HG03066 (cell line): ENCODE measurements at regions not wholly inside any gene's neighbourhood (a gene's known extent, or its start where the extent isn't known, plus 50 kb on each side); places are given as distances from the start of the nearest gene placed in this dataset.
"Not testable (repeated sequence)": the region's sequence is repeated elsewhere in the genome, so short reads cannot be mapped to it uniquely, and the experiment has no call there.

Source experiments
- ATAC-seq: cut with Tn5 transposase; IDR thresholded peaks from one replicate; pipeline ENCODE4 v1.9.1; 2021; ENCODE audit warnings: low read depth; ENCODE audit not compliant: unreplicated experiment

DNA sequence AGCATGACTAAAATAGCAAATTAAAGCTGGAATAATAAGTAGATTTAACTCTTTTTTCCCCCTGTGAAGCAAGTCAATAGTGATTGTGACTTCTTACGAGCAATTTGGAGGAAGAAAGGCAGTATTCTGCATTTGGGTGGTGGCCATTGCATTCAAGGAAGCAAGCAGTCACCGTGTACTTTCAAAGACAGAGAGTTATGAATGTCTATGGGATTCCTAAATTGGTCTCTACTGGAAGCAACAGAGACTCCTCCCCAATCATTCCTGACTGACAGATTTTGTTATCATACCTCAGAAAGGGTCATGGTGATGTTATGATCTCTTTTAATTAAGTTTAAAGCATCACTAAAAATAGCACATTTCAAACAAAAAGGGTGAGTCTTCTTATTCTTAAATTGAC lies 287.2 kb upstream of the KITLG start:
- ATAC-seq, result no peak

DNA sequence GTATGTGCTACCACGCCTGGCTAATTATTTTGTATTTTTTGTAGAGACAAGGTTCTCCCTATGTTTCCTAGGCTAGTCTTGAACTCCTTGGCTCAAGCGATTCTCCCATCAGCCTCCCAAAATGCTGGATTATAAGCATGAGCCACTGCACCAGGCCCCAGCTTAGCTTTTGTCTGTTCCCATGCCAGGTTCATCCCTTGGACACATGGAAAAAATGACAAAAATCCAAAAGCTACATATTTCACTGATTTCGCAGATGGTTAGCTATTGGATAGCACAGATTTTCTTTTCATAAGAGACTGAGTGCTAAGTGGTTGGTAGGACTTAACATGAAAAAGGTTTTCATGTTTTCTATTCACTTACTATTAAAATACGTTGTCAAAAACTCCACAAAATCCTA lies 286.6 kb upstream of the KITLG start:
- ATAC-seq, result no peak

DNA sequence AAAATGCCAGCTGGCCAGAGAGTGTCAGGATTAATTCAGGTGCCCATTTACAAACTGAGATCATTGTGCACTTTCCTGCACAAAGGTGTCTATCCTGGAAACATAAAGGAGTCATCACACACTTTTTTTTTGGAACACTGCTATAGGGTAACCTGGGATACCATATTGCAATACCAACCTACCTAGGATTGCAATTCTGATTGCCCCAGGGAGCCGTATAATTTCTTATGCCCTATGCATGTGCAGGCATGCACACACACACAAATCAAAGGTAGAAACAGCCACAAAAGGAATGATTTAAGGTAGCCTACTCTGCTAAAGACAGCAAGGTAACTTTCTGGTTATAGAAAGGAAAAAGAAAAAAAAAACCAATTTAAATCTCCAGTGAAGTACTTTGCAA lies 285.3 kb upstream of the KITLG start:
- no peak for ATAC-seq

DNA sequence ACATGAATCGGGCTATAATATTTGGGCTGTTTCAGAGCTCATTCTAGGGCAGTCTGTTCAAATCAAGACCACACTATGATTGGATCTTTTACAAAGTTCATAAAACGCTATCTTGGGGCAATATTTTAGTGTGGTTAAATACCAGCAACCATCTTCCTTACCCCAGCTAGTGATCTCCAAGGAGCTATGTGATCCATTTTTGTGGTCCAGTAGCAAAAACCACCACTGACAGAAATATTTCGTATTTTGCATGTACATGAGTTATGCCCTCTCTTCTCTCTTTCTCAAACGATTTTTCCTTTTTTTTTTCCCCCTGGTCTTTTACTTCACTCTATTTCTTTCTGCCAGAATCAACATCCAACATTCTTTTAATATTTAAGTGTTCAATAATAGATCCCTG lies 280.6 kb upstream of the KITLG start:
- no peak for ATAC-seq

GRCh38 chr12:88856201-88856600 lies 275.9 kb upstream of the KITLG start:
- no peak for ATAC-seq

DNA sequence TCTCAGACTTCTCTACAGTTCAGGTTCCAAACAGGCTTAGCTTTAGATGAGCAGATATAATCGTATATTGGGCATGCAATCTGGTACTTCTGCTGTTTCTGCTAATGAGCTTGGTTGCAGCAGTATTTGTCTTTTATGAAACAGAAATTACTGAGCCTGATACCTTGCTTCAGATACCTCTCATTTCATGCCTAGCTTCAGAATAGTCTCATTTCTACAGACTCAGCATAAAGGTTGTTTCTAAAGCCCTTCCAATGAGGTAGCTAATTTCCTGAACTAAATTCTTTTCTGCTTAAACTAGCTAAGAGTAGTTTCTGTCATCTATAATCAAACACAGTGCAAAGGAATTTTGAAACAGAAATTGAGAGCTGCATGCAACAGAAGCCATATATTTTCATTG lies 275.0 kb upstream of the KITLG start:
- no peak for ATAC-seq

DNA sequence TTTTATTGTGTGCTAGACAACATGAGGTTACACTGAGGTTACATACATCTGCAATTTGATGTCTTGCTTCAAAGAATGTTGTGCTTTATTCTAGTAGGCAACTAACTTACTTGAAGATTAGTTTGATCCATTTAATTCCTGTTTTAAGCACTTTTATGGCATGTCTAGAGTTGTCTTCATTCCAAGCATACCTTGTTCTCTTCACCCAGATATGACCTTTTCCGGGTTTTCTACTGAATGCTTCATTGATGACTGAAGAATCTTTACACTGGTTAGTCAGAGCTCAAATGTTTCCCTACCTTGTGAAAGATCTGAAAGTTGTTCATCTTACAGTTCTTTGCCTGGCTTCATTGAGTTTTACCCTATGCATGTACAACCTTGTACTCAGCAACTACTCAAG lies 274.0 kb upstream of the KITLG start:
- ATAC-seq, result no peak

DNA sequence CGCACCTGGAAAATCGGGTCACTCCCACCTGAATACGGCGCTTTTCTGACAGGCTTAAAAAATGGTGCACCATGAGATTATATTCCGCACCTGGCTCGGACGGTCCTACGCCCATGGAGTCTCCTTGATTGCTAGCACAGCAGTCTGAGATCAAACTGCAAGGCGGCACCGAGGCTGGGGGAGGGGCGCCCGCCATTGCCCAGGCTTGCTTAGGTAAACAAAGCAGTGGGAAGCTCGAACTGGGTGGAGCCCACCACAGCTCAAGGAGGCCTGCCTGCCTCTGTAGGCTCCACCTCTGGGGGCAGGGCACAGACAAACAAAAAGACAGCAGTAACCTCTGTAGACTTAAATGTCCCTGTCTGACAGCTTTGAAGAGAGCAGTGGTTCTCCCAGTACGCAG lies 267.0 kb upstream of the KITLG start:
- ATAC-seq, result not testable (repeated sequence)

GRCh38 chr12:88844426-88844825 lies 264.2 kb upstream of the KITLG start:
- no peak for ATAC-seq

GRCh38 chr12:88842314-88842713 lies 262.0 kb upstream of the KITLG start:
- no peak for ATAC-seq

- ATAC-seq, result no peak
Measured at GRCh38 chr12:88839486-88839885, 259.2 kb upstream of the KITLG start.

GRCh38 chr12:88836156-88836555 lies 255.9 kb upstream of the KITLG start:
- ATAC-seq, result no peak

DNA sequence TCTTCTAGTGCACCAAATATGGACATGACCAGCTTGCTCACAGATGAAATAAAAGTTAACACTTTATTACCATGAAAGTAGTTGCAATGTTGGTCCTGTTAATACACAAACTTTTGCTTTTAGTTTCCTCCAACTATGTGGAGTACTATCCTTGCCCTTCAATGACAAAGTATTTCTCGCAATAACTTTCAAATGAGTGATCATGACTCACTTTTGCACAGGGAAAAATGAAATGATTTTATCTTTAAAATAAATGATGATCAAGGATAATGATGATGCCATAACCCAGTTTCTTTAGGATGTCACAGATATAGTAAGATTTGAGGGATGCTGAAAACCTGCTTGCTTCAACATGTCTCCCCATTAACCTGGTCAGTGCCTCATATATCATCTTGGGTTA lies 254.0 kb upstream of the KITLG start:
- no peak for ATAC-seq

DNA sequence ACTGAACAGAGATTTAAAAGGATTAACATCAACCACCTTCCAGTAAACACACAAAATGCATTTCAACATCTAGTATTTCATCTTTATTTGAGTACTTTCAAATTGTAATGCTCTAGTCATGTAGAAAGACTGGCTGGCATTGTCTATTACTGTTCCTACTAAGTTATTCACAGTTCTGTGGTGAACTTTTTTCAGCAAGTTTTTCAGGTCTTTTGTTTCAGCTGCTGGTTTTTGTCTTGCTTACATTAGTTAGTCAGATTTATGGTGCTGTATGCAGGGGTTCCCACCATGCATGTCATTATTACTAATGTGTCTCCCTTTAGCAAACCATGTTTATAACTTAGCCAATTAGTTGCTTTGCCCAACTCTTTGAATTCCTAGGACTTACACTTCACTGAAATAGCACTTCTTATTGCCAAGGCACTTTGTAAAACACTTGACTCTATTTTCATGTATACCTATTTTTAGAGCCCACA lies 253.4 kb upstream of the KITLG start:
- no peak for ATAC-seq

- not testable (repeated sequence) for ATAC-seq
Measured at GRCh38 chr12:88828537-88828936, 248.3 kb upstream of the KITLG start.

DNA sequence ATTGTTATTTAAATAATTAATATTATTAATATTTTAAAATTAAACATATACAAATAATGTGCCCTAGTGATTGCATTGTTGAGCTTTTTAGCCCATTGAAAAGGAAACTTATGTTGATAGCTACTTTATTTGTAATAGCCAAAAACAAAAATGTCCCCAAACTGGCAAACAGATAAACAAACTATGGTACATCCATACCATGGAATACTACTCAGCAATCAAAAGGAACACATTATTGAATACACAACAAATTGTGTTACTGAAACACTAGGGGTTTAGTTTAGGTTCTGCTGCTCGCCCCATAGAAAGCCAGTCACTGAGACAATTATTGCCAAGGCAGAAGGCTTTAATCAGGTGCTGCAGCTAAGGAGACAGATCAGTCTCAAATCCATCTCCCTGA lies 239.7 kb upstream of the KITLG start:
- ATAC-seq, result no peak

DNA sequence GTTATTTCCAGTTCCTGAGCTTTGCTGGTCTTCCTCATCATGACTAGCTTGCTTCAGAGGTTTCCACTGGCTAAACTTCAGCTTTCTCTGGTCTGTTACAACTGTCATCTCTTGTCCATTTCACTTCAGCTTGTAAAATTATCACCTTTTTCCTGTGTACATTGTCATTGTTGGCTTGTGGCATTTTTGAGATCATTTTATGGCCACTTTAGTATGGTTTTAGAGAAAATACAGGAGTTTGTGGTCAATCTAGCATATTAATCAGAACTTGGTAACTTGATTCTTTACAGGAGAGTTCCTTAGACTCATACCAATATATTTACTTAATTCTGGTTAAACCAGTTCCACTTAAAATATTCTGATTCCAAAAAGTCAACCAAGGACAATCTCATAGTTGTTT lies 235.9 kb upstream of the KITLG start:
- ATAC-seq, result no peak

- no peak for ATAC-seq
Measured at GRCh38 chr12:88814779-88815178, 234.5 kb upstream of the KITLG start.

GRCh38 chr12:88812610-88813009 lies 232.3 kb upstream of the KITLG start:
- no peak for ATAC-seq

- no peak for ATAC-seq
Measured at GRCh38 chr12:88810806-88811205, 230.5 kb upstream of the KITLG start.

DNA sequence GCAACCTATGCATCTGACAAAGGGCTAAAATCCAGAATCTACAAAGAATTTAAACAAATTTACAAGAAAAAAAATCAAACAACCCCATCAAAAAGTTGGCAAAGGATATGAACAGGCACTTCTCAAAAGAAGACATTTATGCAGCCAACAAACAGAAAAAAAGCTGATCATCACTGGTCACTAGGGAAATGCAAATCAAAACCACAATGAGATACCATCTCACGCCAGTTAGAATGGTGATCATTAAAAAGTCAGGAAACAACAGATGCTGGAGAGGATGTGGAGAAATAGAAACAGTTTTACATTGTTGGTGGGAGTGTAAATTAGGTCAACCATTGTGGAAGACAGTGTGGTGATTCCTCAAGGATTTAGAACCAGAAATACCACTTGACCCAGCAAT lies 229.6 kb upstream of the KITLG start:
- not testable (repeated sequence) for ATAC-seq

DNA sequence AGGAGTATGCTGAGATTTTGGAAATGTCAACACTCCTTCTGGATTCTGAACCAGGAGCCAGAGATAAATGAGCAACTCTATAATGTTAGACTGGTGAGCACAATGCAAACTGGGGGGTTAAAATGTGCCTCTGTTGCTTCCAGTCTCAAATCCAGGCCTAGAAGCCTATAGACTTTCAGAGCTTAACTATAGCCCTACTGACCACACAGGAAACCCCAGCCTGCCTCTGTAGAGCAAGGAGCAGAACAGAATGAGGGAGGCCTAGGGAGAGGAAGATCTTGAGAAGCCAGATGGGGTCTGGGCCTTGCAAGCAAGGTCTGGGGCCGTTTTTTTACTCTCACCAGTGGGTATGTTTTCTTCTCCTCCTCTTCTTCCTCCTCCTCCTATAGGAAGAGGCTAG lies 225.4 kb upstream of the KITLG start:
- ATAC-seq, result no peak

DNA sequence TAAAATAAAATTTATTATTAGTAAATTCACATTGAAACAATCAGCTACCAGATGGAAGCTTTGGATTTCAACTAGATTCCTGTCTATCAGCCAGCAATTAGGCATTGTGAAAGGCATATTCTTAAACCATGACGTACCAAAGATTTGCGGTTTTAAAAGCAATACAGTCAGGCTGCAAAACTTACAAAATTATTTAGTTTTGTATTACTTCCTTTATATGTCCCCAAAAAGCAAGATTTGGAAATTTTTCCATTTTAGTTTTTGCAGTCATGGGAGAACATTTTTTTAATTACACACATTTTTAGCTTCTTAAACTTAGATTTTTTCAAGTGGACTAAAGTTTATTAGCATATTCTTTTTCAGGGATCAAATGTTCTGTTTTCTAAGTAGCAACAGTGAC lies 225.0 kb upstream of the KITLG start:
- ATAC-seq, result no peak
